Esophagus (tissue), 2 donors: ENCODE measurements at regions not wholly inside any gene's neighbourhood (a gene's known extent, or its start where the extent isn't known, plus 50 kb on each side); places are given as distances from the start of the nearest gene placed in this dataset.
A peak's percentile ranks its signal among the peaks of the same experiment; 100 is the strongest.
"Not testable (repeated sequence)": the region's sequence is repeated elsewhere in the genome, so short reads cannot be mapped to it uniquely, and the experiment has no call there.

Source experiments
- H3K27ac ChIP-seq, 2 donors: one replicate each; pipeline ENCODE4 v1.5.1; 2013; ENCODE audit warnings: low read depth in 2 of 2, mild to moderate bottlenecking in 2 of 2, inconsistent platforms in 1 of 2, low read length in 1 of 2, moderate library complexity in 1 of 2
- H3K27me3 ChIP-seq, 2 donors: one replicate each; pipeline ENCODE4 v1.6.1; 2013; ENCODE audit warnings: low read length in 2 of 2, control low read depth in 1 of 2, mild to moderate bottlenecking in 1 of 2; ENCODE audit not compliant: insufficient read depth in 2 of 2, control insufficient read depth in 1 of 2
- H3K36me3 ChIP-seq, 2 donors: one replicate each; pipeline ENCODE4 v1.6.1; 2013; ENCODE audit warnings: low read length in 1 of 2; ENCODE audit not compliant: control insufficient read depth in 2 of 2, insufficient read depth in 2 of 2
- H3K4me1 ChIP-seq, 2 donors: one replicate each; pipeline ENCODE4 v1.6.1; 2013; ENCODE audit warnings: low read length in 1 of 2; ENCODE audit not compliant: control insufficient read depth in 2 of 2, insufficient read depth in 2 of 2
- H3K4me3 ChIP-seq, 2 donors: one replicate each; pipeline ENCODE4 v1.5.1; 2013; ENCODE audit warnings: low read length in 2 of 2, mild to moderate bottlenecking in 2 of 2, low read depth in 1 of 2, moderate library complexity in 1 of 2
- H3K9me3 ChIP-seq, 2 donors: one replicate each; pipeline ENCODE4 v1.6.1; 2013; ENCODE audit warnings: mild to moderate bottlenecking in 2 of 2, low read depth in 1 of 2, low read length in 1 of 2, moderate library complexity in 1 of 2; ENCODE audit not compliant: control insufficient read depth in 2 of 2, insufficient read depth in 1 of 2
- WGBS, 2 donors: extraction: QIAGEN DNeasy Blood & Tissue Kit; methylation state at CpG; one replicate each; pipeline ENCODE4 v1.1.7; 2013; 5-methylcytosine and 5-hydroxymethylcytosine counted together
- donor health status: healthy with polysubstance abuse.
- donor health status: Bipolar disorder and iron deficiency.

DNA sequence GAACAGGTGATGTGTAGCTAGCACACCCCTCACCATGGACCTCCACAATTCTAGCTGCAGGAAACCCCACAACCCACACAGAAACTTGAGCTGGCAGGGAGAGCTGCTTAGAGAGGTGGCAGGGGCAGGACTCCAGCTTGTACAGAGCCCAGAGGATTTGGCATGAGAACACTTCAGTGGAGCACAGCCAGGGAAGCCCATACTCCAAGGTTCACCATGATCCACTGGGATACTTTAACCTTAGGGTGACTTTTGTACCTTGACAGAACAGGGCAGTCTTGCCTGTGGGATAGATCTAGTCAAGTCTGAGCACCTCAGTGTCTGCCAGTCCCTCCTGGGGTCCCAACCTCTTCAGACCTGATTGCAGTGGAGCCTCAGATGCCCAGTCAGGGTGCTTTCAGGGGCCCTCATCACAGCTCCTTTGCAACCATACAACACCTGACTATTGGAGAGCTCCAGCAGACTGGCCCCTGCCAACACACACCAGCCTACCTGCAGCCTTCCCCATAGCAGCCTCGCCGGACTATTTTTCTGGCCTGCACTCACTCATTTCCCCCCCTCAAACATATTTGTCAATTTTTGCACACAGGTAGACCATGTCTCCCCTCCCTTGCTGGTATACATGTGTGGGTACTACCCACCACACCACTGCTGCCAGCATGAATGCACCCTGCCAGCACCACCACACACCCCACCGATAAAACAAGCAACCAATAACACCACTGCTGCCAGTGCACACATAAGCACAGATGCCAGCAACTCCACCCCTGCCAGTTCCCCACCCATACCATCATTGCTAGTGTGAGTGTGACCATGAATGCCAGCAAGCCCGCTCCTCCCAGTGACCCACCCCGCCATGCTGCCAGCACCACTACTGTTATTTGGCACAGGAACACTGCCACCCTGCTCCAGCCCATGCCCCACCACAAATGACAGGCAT lies 56.0 kb upstream of the CDX4 start:
- 77 to 88% methylated on average over 5 of the region's 5 CpGs for WGBS, 2 donors
- Histone ChIP-seq H3K36me3 (no peaks in the 10 kb centered on the region), H3K27ac (no peak overlapping the region), H3K9me3 (peaks cover 0 to 2% of the 10 kb centered on the region in 2 donors), H3K4me3 (no peak overlapping the region), H3K4me1 (no peaks in the 10 kb centered on the region), H3K27me3 (no peaks in the 10 kb centered on the region)

DNA sequence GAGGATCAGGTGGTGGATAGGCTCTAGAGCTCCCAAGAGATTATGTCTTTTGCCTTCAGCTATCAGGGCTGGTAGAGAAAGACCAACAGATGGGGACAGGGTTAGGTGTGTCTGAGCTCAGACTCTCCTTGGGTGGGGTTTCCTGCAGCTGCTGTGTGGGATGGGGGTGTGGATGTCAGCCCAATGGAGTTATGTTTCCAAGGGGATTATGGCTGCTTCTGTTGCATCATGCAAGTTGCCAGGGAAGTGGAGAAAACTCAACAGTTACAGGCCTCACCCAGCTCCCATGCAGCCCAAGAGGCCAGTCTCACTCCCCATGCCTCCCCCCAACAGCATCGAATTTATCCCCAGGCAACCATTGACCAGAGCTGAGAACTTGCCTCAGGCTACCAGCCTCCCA lies 80.2 kb upstream of the CDX4 start:
- H3K4me1 ChIP-seq: no peaks in the 10 kb centered on the region
- H3K36me3 ChIP-seq: no peaks in the 10 kb centered on the region
- peaks cover 0 to 3% of the 10 kb centered on the region in 2 donors for H3K9me3 ChIP-seq
- no peak overlapping the region for H3K27ac ChIP-seq
- no peak overlapping the region for H3K4me3 ChIP-seq
- WGBS, 2 donors: 77 to 86% methylated on average over 1 of the region's 1 CpG
- H3K27me3 ChIP-seq: no peaks in the 10 kb centered on the region

DNA sequence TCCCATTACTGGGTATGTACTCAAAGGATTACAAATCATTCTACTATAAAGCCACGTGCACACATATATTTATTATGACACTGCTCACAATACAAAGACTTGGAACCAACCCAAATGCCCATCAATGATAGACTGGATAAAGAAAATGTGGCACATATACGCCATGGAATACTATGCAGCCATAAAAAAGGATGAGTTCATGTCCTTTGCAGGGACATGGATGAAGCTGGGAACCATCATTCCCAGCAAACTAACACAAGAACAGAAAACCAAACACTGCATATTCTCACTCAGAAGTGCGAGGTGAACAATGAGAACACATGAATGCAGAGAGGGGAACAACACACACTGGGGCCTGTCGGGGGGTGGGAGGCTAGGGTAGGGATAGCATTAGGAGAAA lies 89.6 kb upstream of the CDX4 start:
- not testable (repeated sequence) for H3K27ac ChIP-seq, H3K27me3 ChIP-seq, H3K4me3 ChIP-seq, H3K4me1 ChIP-seq, H3K36me3 ChIP-seq, H3K9me3 ChIP-seq
- WGBS, 2 donors: 71 to 82% methylated on average over 4 of the region's 4 CpGs

DNA sequence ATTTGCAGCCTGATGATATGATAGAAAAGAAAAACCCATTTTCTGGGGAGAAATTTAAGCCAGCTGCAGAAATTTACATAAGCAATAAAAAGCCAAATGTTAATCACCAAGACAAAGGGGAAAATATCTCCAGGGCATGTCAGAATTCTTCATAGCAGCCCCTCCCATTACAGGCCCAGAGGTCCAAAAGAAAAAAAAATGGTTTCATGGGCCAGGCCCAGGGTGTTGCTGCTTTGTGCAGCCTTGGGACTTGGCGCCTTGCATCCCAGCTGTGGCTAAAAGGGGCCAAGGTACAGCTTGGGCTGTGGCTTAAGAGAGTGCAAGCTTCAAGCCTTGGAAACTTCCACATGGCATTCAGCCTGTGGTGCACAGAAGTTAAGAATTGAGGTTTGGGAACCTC lies 97.9 kb upstream of the CDX4 start:
- WGBS, 2 donors: 54 to 76% methylated on average over 1 of the region's 1 CpG
- Histone ChIP-seq H3K36me3 (no peaks in the 10 kb centered on the region), H3K4me3 (no peak overlapping the region), H3K4me1 (no peaks in the 10 kb centered on the region), H3K27me3 (no peaks in the 10 kb centered on the region), H3K9me3 (peaks cover 0 to 4% of the 10 kb centered on the region in 2 donors), H3K27ac (no peak overlapping the region)

DNA sequence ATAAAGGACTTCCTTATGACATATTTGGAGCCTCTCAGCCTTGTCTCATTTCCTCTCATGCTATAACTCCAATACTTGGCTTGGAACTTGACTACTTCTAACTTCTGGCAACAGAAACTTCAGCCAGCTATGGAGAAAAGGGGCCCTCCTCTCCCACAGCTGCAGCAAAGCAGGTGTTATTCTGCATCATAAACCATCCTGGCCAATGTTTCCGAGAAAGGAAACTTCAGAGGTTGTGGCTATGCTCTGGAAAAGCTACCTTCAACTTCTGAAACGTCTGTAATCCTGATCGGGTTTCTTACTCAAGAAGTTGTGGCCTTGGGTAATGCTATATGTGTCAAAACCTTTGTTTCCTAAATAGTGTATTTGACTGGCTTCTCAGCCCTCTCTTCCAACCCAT lies 109.5 kb upstream of the CDX4 start:
- H3K4me3 ChIP-seq: no peak overlapping the region
- no peaks in the 10 kb centered on the region for H3K36me3 ChIP-seq
- H3K27me3 ChIP-seq: no peaks in the 10 kb centered on the region
- WGBS, 2 donors: 53 to 71% methylated on average over 3 of the region's 3 CpGs
- no peaks in the 10 kb centered on the region for H3K9me3 ChIP-seq
- H3K4me1 ChIP-seq: no peaks in the 10 kb centered on the region
- H3K27ac ChIP-seq: no peak overlapping the region

DNA sequence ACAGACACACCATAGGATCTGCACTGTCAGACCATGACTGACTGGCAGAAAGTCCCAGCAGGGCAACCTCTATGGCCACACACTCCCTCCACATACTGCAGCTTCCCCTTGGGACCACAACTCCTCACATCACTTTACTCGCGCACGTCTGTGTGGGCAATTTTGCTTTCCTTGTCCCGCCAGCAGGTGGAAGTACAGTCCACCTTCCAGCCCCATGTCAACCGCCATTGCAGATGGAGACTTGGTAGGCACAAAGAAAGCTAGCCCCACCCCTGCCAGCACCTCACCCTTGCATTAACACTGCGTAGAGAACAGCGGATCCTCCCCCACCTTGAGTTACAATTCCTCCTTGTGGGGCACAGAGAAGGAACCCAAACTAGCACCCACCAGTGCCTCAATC lies 74.4 kb upstream of the NAP1L2 start:
- Histone ChIP-seq H3K27ac (no peak overlapping the region), H3K4me3 (no peak overlapping the region), H3K4me1 (no peaks in the 10 kb centered on the region), H3K9me3 (peaks cover 0 to 4% of the 10 kb centered on the region in 2 donors), H3K27me3 (no peaks in the 10 kb centered on the region), H3K36me3 (no peaks in the 10 kb centered on the region)
- WGBS, 2 donors: 57 to 80% methylated on average over 7 of the region's 7 CpGs

DNA sequence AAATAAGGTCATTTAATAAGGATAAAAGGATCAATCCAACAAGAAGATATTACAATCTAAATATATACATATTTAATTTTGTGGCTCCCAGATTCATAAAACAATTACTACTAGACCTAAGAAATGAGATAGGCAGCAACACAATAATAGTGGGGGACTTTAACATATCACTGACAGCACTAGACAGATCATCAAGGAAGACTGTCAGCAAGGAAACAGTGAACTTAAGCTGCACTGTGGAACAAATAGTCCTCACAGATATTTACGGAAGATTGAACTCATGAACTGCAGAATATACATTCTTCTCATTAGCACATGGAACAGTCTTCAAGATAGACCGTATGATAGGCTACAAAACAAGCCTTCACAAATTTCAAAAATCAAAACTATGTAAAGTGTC lies 56.1 kb upstream of the NAP1L2 start:
- no peaks in the 10 kb centered on the region for H3K9me3 ChIP-seq
- H3K4me1 ChIP-seq: no peaks in the 10 kb centered on the region
- 85 to 86% methylated on average over 2 of the region's 2 CpGs for WGBS, 2 donors
- peaks cover 0 to 4% of the 10 kb centered on the region in 2 donors for H3K27me3 ChIP-seq
- H3K36me3 ChIP-seq: no peaks in the 10 kb centered on the region
- H3K4me3 ChIP-seq: no peak overlapping the region
- H3K27ac ChIP-seq: no peak overlapping the region

DNA sequence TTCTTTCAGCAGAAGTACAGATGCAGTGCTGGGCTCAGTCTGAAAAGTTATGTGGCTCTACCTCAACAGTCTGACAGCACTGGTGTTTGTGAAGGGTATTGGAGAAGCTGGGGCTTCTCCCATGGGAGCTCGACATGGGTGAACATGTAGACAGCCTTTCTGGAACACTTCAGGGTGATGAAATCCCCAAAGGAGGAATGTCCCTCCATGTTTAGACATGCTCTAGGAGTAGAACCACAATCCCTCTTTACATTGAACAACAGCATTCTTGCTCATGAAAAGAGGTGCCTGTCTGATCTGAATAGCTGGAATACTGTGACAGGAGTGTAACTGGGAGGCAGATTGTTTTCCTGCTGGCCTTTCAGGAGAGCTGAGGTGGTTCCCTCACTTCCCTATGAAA lies 53.8 kb upstream of the NAP1L2 start:
- WGBS, 2 donors: 35 to 37% methylated on average over 1 of the region's 1 CpG
- Histone ChIP-seq H3K27me3 (peaks cover 0 to 7% of the 10 kb centered on the region in 2 donors), H3K4me1 (no peaks in the 10 kb centered on the region), H3K27ac (peak overlapping the region in 1 of 2 donors; percentile 0), H3K36me3 (no peaks in the 10 kb centered on the region), H3K9me3 (no peaks in the 10 kb centered on the region), H3K4me3 (no peak overlapping the region)

DNA sequence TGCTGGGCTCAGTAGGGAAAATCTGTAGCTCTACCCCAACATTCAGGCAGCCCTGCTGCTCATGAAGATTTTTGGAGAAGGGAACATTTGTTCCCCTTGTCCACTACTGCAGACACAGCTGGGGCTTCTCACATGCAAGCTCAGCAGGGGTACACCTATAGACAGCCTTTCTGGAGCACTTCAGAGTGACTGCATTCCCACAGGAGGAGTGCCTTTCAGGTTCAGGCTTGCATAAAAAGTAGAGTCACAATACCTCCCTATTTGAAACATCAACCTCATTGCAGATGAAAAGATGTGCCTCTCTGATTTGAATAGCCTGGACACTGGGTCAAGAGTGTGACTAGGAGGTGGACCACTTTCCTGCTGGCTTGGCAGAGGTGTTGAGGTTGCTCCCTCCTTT lies 53.3 kb upstream of the NAP1L2 start:
- Histone ChIP-seq H3K4me3 (no peak overlapping the region), H3K9me3 (no peaks in the 10 kb centered on the region), H3K27ac (peak overlapping the region in 1 of 2 donors; percentile 0)

DNA sequence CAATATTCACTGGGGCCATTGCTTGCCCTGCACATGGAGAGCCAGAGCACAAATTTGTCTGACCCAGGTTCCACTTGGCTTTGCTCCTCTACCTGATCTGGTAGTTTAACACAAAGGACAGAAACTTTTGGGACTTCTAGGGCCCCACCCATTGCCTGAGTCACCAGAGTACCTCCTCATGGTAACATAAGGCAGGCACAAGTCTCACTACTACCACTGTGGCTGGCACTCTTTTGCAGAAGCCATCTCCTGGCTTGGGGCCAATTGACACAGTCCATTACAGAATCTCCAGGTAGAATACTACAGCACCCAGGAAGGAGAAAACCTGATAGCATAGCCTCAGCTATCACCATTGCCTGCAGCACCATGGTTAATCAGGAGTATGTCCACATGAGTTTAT lies 52.6 kb upstream of the NAP1L2 start:
- Histone ChIP-seq H3K9me3 (no peaks in the 10 kb centered on the region), H3K27me3 (peaks cover 0 to 7% of the 10 kb centered on the region in 2 donors), H3K27ac (no peak overlapping the region), H3K4me1 (no peaks in the 10 kb centered on the region), H3K4me3 (no peak overlapping the region), H3K36me3 (no peaks in the 10 kb centered on the region)

More for the DNA sequence above, 53.3 kb upstream of the NAP1L2 start:
- no peaks in the 10 kb centered on the region for H3K36me3 ChIP-seq
- no peaks in the 10 kb centered on the region for H3K4me1 ChIP-seq
- peaks cover 0 to 7% of the 10 kb centered on the region in 2 donors for H3K27me3 ChIP-seq
